Mesodermal cell (in vitro differentiated cells): ENCODE measurements at regions not wholly inside any gene's neighbourhood (a gene's known extent, or its start where the extent isn't known, plus 50 kb on each side); places are given as distances from the start of the nearest gene placed in this dataset.

ENCODE experiments used
- H3K27ac ChIP-seq: 2 replicates; pipeline ENCODE4 v1.7.0; 2013; ENCODE audit warnings: mild to moderate bottlenecking, low read depth, low read length, moderate library complexity; ENCODE audit not compliant: severe bottlenecking
- H3K36me3 ChIP-seq: 2 replicates; pipeline ENCODE4 v1.7.1; 2013; ENCODE audit warnings: mild to moderate bottlenecking, low read length, moderate library complexity; ENCODE audit not compliant: control insufficient read depth, insufficient read depth
- H3K4me1 ChIP-seq: one replicate; pipeline ENCODE4 v1.7.1; 2013; ENCODE audit warnings: mild to moderate bottlenecking, low read length; ENCODE audit not compliant: insufficient read depth, control insufficient read depth, poor library complexity, severe bottlenecking
- H3K4me3 ChIP-seq: 2 replicates; pipeline ENCODE4 v1.7.0; 2013; ENCODE audit warnings: low read length, control low read depth, mild to moderate bottlenecking; ENCODE audit not compliant: insufficient read depth, poor library complexity, severe bottlenecking; ENCODE audit errors: extremely low read depth
- H3K9me3 ChIP-seq: 2 replicates; pipeline ENCODE4 v1.7.1; 2013; ENCODE audit warnings: mild to moderate bottlenecking, low read length, moderate library complexity; ENCODE audit not compliant: control insufficient read depth
- WGBS, 2 experiments: methylation state at CpG; one replicate each; pipeline ENCODE4 v1.1.5; 2013; ENCODE audit warnings: missing lambda C conversion rate in 2 of 2; ENCODE audit not compliant: insufficient coverage in 2 of 2; 5-methylcytosine and 5-hydroxymethylcytosine counted together

DNA sequence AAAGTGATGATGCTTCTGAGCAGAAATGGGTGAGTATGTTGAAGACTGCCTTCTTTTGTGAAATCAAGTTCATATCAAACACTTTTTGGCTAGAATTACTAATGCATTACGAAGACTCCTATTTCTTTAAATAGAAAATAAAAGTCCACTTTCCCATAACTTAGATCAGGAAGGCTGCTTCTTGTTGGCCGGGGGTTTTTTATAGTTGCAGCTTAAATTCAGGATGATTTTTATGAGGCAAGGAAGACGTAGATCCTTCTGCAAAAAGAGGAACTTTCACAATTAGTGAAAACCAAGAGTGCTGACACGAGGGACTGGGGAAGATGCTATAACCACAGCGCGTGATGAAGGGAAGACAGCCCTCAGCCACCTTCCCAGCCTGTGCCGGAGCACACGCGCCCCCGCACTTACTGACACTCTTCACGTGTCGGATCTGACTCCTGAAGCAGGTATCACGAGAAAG, 206.1 kb upstream of the PRDM1 start:
- H3K36me3 ChIP-seq, result no peaks in the 10 kb centered on the region
- H3K27ac ChIP-seq, result no peak overlapping the region
- no peaks in the 10 kb centered on the region for H3K4me1 ChIP-seq
- H3K9me3 ChIP-seq, result no peaks in the 10 kb centered on the region
- H3K4me3 ChIP-seq, result no peak overlapping the region
- 94 to 98% methylated on average over 10 to 12 of the region's 13 CpGs for WGBS, 2 experiments

DNA sequence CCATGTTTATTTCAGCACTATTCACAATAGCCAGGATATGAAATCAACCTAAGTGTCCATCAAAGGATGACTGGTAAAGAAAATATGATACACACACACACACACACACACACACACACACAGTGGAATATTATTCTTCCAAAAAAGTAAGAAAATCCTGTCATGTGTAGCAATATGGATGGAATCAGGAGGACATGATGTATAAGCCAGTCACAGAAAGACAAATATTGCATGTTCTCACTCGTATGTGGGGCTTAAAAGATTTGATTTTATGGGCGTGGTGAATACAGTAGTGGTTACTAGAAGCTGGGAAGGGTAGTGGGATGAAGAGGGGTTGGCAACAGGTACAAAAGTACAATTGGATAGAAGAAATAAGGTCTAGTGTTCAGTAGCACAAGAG, 207.0 kb upstream of the PRDM1 start:
- no peaks in the 10 kb centered on the region for H3K4me1 ChIP-seq
- H3K9me3 ChIP-seq, result no peaks in the 10 kb centered on the region
- H3K27ac ChIP-seq, result no peak overlapping the region
- WGBS, 2 experiments, result 81 to 92% methylated on average over 2 of the region's 2 CpGs
- no peaks in the 10 kb centered on the region for H3K36me3 ChIP-seq
- no peak overlapping the region for H3K4me3 ChIP-seq

DNA sequence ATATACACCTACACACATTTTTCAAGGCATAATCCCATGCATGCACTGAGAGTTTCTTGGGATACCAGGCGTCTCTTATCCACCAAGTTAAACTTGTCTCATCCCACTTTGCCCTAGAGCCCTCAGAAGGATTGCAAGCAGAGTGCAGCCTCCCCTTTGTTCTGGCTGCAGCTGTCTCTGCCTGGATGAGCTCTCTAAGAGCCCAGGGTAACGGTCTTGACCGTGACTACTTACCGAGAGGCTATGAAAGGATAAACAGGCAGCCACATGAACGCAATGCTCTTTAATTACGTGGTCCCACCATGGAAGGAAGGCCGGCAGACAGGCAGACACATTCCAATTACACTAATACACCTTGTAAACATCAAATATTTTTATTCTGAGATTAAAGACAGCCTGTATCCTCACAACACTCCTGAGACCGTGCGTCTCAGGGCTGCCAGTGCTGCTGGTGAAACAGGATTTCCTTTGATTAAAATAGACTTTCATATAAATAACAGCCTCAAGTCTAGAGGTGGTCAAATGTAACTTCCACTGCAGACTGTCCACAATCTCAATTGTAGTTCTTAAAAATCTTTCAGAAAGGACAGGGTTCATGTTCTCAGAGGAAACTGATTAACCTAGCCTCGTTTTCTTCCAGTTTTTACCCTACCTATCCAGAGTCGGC, 210.0 kb upstream of the PRDM1 start:
- Histone ChIP-seq H3K4me1 (no peaks in the 10 kb centered on the region), H3K9me3 (no peaks in the 10 kb centered on the region), H3K27ac (no peak overlapping the region), H3K36me3 (no peaks in the 10 kb centered on the region), H3K4me3 (no peak overlapping the region)
- WGBS, 2 experiments, result 82 to 86% methylated on average over 7 to 8 of the region's 11 CpGs

DNA sequence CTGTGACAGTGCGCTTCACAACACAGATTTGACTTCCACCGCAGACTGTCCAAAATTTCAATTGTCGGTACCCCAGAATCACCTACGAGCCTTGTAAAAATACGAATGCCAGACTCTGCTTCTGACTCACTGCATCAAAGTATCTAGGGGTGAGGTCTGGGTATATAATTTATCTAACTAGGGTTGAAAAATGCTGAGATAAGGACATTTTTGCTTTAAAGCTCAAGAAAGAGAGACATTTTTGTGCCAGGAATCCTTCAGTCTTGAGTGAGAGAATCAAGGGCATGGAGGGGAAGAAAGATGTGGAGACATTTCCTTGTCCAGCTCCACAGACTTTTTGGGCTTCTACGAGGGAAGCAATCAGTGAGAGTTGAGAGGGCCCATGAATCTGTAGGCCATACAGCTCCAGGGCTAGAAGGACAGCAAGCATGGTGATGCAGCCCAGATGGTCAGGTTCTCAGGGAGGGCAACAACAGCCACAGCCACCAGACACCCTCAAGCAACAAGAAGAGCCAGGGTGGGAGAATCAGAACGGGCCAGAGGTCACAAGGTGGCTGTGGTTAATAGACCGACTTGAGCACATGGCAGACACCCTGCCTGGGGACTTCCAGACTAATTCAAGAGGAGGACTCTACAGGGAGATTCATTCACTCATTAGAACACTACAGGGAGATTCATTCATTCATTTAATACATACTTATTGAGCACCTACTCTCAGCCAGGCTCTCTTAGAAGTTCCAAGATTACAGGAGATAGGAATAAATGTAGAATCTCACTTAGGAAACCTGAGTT, 211.1 kb upstream of the PRDM1 start:
- Histone ChIP-seq H3K27ac (no peak overlapping the region), H3K4me3 (no peak overlapping the region), H3K36me3 (no peaks in the 10 kb centered on the region), H3K9me3 (no peaks in the 10 kb centered on the region), H3K4me1 (no peaks in the 10 kb centered on the region)
- 92% methylated on average over 5 to 6 of the region's 8 CpGs for WGBS, 2 experiments

DNA sequence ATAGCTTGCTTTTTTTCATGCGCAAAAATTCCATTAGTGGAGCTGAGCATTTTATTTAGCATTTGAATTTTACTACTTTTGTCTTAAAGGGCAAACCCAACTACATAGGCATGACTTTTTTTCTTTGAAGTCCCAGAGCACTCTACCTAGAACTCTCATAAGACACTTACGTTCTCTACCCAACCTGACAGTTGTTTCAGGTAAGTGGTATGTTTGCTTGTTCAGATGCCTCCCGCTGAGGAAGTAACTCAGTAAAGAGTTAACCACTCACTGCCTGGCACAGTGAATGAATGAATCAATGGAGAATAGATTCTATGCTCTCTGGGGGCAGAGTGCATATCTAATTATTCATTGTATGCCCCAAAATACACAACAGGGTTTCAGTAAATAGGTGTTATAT, 212.3 kb upstream of the PRDM1 start:
- no peaks in the 10 kb centered on the region for H3K36me3 ChIP-seq
- no peak overlapping the region for H3K4me3 ChIP-seq
- H3K27ac ChIP-seq, result no peak overlapping the region
- H3K9me3 ChIP-seq, result no peaks in the 10 kb centered on the region
- no peaks in the 10 kb centered on the region for H3K4me1 ChIP-seq
- 60% methylated on average over 1 of the region's 3 CpGs; no CpG with 5 or more reads in 1 of the 2 experiments for WGBS, 2 experiments

DNA sequence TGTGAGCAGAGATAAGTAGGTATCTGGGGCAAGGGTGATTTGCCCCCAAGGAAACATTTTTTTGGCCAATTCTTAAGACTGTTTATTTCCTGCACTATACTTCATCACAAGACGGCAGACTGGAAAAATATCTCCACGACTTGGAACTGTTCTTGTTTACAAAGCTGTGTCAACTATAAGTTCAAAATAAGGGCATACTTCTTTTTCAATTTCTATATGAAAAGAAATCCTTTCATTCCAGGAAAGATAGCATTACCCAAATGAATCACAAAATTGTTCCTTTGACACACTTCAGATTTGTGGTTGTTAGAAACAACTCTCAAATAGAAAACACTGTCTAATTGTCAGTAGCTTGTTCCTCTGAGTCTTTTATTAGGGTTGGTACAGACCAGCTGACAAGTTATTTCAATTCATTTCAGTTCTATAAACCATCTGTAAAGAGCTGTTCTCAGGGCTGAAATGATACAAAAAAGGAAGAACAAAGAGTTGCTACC, 212.9 kb upstream of the PRDM1 start:
- H3K4me1 ChIP-seq, result no peaks in the 10 kb centered on the region

DNA sequence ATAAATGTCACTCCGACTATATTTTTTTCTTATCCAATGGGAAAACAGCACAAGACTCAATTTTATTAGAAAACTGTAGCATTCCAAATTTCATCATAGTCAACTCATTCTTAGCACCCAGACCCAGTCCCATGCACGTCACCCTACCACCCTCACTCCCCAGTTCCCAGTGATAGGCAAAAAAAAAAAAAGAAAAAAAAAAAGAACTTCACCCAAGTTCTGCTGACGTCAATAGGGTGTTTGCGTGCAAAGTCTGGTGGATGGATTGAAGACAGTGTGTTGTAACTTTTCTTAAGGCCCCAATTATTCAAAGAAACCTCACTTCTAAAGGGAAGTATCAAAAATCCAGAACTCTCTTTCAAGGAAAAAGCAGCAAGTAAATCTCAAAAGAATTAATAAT, 213.9 kb upstream of the PRDM1 start:
- H3K4me3 ChIP-seq, result no peak overlapping the region
- H3K4me1 ChIP-seq, result no peaks in the 10 kb centered on the region
- no peaks in the 10 kb centered on the region for H3K36me3 ChIP-seq
- 100% methylated on average over 1 of the region's 4 CpGs for WGBS, 2 experiments
- H3K9me3 ChIP-seq, result no peaks in the 10 kb centered on the region
- H3K27ac ChIP-seq, result no peak overlapping the region

More for the DNA sequence above, 212.9 kb upstream of the PRDM1 start:
- no peaks in the 10 kb centered on the region for H3K36me3 ChIP-seq
- WGBS, 2 experiments, result 73 to 100% methylated on average over 2 of the region's 2 CpGs
- H3K4me3 ChIP-seq, result no peak overlapping the region
- H3K9me3 ChIP-seq, result no peaks in the 10 kb centered on the region
- no peak overlapping the region for H3K27ac ChIP-seq

DNA sequence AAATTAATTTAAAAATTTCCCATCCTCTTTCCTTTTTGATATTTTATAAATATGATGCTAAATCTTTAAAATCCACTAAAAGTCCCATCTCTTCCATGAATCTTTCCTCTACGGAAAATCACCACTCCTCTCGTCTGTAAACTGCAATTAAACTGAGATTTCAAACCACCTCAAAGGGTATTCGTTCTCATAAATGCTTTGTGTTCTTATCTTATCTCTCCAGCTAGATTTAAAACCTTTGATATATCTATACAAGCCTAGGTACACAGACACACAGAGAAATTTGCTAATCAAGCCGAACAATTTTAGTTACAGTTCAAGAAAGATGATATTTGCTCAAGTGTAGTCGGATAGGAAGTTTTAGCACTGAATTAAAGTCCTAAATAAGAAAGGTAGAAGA, 214.6 kb upstream of the PRDM1 start:
- 95 to 100% methylated on average over 4 to 5 of the region's 5 CpGs for WGBS, 2 experiments

DNA sequence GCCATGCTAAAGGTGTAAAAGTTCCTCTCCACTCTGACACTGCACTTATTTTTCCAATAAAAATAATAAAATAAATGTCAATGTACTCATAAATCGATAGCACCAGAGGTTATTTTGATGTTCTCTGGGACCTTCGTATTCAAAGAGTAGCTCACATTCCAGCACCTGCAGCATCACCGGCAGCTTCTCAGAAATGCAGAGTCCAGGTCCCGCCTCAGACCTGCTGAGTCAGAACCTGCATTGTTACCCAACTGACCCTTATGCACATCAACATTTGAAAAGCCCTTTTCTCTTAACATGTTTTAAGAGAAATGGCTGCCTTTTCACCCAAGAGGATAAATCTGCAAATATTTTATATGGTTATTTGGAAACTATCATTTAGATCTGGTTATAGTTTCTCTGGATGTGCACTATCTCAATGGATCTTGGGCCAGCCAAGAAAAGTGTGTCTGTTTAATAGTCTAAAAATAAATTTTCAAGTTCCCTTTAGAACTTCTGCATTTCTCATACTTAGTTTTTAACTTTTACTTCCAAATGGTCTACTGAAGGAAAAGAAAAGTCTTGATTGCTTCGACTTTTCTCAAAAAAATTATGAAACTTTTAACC, 216.2 kb upstream of the PRDM1 start:
- Histone ChIP-seq H3K4me1 (no peaks in the 10 kb centered on the region), H3K9me3 (no peaks in the 10 kb centered on the region), H3K36me3 (no peaks in the 10 kb centered on the region), H3K4me3 (no peak overlapping the region), H3K27ac (no peak overlapping the region)
- WGBS, 2 experiments, result 73 to 75% methylated on average over 2 to 3 of the region's 5 CpGs

More for the DNA sequence above, 214.6 kb upstream of the PRDM1 start:
- no peaks in the 10 kb centered on the region for H3K36me3 ChIP-seq
- no peaks in the 10 kb centered on the region for H3K9me3 ChIP-seq
- no peak overlapping the region for H3K4me3 ChIP-seq
- no peaks in the 10 kb centered on the region for H3K4me1 ChIP-seq
- H3K27ac ChIP-seq, result no peak overlapping the region

DNA sequence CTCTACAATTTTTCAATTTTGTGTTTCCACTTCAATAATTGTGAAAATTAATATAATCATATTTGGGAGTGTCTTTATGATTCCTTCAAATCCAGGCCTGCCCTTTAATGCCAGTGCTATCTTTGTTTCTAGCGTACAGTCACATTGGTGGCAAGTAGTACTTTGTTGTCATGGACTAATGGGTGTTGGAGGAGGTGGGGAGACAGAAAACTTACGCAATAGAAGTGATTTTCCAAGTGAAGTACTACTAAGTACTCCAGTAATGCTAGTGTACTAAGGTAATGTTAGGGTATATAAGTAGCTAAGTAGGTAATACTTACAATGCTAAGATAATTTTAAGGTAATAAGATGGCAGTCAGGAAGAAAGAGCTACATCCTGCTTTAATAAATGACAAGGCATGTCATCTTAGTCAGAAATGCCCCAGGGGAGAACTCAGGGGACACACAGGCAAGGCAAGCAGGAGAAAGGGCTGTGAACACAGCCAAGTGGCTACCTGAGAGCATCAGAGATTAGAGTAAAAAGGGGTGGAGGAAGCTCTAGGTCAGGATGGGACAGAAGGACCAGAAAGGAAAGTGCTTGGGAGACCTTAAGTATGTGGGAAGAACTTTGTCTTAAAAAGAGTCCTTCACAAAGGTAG, 217.2 kb upstream of the PRDM1 start:
- Histone ChIP-seq H3K36me3 (no peaks in the 10 kb centered on the region), H3K4me1 (no peaks in the 10 kb centered on the region), H3K4me3 (no peak overlapping the region), H3K27ac (no peak overlapping the region), H3K9me3 (no peaks in the 10 kb centered on the region)
- 90 to 91% methylated on average over 1 to 2 of the region's 2 CpGs for WGBS, 2 experiments
